ENCODE measurements at regions not wholly inside any gene's neighbourhood (a gene's known extent, or its start where the extent isn't known, plus 50 kb on each side); places are given as distances from the start of the nearest gene placed in this dataset.

DNA sequence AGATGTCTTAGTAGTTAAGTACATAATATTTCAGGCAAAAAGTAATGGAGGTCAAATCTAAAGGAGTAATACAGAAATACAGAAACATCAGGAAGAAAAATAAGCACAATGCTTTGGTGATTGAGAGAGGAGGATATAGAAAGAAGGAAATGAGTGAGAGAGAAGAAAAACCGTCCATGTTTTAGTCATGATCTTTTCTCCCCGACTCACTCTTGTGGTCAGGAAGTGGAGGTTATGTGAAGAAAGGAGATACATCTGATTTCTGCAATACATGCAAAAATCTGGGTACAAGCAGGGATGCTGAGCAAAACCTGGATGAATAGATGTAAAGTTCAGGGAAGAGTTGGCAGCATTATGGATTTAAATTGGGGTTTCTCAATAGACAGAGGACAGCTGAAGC is 1122.5 kb downstream of the SORCS3 start:
- ChIA-PET POLR2A (no interaction called here), CTCF (no interaction called here)
- no peak for DNase-seq (ENCODE audit: extremely low spot score)
- TF ChIP-seq SUZ12 (IDR thresholded peaks at IDR 0.05) (no peak), ZNF384 (IDR thresholded peaks at IDR 0.05) (no peak), CTBP1 (IDR thresholded peaks at IDR 0.05; ENCODE audit: borderline replicate concordance) (no peak), L3MBTL2 (conservative IDR thresholded peaks at IDR 0.05) (no peak)

DNA sequence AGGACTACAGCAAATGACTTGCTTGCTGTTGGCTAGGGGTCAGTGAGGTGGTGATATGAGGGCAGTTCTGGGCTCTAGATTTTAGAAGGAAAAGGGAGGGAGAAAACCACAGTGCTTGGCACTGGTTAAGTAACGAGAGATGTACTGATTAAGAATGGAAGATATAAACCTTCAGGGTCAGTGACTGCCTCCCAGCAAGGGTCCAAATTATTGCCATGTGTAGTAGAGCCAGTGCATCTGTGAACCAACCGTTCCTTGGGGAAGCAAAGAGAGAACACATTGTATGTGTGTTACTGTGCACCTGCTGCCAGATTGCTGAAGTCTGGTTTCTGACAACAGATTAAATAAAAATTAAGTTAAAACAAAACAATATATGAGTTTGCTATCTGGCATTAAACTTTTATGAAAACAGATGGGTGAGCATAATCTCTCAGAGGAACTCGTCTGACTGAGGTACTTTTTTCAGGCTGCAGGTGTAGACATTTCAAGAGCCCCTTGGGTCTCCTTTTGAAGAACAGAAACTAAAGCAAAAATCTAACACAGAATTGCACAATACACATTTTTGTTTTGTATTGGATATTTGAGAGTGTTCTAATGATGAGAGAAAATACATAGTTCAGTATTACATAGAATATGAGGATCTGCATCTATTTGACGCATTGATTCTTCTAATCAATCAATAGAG is 1120.6 kb downstream of the SORCS3 start:
- POLR2A ChIA-PET: no interaction called here
- TF ChIP-seq CTBP1 (IDR thresholded peaks at IDR 0.05; ENCODE audit: borderline replicate concordance) (no peak), SUZ12 (IDR thresholded peaks at IDR 0.05) (no peak), FOXM1 (IDR thresholded peaks at IDR 0.05; ENCODE audit: borderline replicate concordance) (no peak), FOXA1 (IDR thresholded peaks at IDR 0.05) (no peak), TARDBP (IDR thresholded peaks at IDR 0.05) (no peak), HDGF (IDR thresholded peaks at IDR 0.05; ENCODE audit: borderline replicate concordance) (no peak), BHLHE40 (IDR thresholded peaks at IDR 0.05; ENCODE audit: borderline replicate concordance) (no peak), FOXK2 (IDR thresholded peaks at IDR 0.05) (no peak), SP1 (IDR thresholded peaks at IDR 0.05) (no peak), ARNT (IDR thresholded peaks at IDR 0.05) (no peak), ELF4 (IDR thresholded peaks at IDR 0.05) (no peak), L3MBTL2 (conservative IDR thresholded peaks at IDR 0.05) (no peak), LEF1 (IDR thresholded peaks at IDR 0.05; ENCODE audit: borderline replicate concordance) (no peak), ZNF384 (IDR thresholded peaks at IDR 0.05) (no peak), NFRKB (IDR thresholded peaks at IDR 0.05) (no peak)
- TF ChIP-seq, protein P1, sequence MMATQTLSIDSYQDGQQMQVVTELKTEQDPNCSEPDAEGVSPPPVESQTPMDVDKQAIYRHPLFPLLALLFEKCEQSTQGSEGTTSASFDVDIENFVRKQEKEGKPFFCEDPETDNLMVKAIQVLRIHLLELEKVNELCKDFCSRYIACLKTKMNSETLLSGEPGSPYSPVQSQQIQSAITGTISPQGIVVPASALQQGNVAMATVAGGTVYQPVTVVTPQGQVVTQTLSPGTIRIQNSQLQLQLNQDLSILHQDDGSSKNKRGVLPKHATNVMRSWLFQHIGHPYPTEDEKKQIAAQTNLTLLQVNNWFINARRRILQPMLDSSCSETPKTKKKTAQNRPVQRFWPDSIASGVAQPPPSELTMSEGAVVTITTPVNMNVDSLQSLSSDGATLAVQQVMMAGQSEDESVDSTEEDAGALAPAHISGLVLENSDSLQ (IDR thresholded peaks at IDR 0.05): no peak
- CTCF ChIA-PET: no interaction called here
- no peak for DNase-seq (ENCODE audit: extremely low spot score)

DNA sequence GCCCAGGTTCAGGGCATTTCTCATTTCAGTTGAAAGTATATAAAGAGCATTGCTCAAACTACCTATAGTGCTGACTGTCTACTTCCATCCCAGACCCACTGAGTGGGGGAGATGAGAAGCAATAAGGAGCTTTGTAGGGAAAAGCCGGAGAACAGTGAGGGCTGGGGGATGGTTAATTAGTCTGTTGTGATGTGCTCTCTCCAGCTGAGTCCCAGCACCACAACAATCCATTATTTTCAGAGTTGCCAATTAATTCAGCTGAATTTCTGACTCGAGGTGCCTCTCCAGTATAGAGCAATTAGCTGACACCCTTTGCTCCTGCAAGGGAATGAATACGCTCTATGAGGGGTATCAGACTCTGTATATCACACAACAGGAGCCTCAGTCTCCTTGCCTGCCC is 1118.6 kb downstream of the SORCS3 start:
- TF ChIP-seq FOXK2 (IDR thresholded peaks at IDR 0.05): no peak
- TF ChIP-seq ARNT (IDR thresholded peaks at IDR 0.05): no peak
- TF ChIP-seq NFRKB (IDR thresholded peaks at IDR 0.05): no peak
- TF ChIP-seq LEF1 (IDR thresholded peaks at IDR 0.05; ENCODE audit: borderline replicate concordance): no peak
- TF ChIP-seq FOXM1 (IDR thresholded peaks at IDR 0.05; ENCODE audit: borderline replicate concordance): no peak
- TF ChIP-seq BHLHE40 (IDR thresholded peaks at IDR 0.05; ENCODE audit: borderline replicate concordance): no peak
- no peak for DNase-seq (ENCODE audit: extremely low spot score)
- POLR2A ChIA-PET: no interaction called here
- CTCF ChIA-PET: no interaction called here

DNA sequence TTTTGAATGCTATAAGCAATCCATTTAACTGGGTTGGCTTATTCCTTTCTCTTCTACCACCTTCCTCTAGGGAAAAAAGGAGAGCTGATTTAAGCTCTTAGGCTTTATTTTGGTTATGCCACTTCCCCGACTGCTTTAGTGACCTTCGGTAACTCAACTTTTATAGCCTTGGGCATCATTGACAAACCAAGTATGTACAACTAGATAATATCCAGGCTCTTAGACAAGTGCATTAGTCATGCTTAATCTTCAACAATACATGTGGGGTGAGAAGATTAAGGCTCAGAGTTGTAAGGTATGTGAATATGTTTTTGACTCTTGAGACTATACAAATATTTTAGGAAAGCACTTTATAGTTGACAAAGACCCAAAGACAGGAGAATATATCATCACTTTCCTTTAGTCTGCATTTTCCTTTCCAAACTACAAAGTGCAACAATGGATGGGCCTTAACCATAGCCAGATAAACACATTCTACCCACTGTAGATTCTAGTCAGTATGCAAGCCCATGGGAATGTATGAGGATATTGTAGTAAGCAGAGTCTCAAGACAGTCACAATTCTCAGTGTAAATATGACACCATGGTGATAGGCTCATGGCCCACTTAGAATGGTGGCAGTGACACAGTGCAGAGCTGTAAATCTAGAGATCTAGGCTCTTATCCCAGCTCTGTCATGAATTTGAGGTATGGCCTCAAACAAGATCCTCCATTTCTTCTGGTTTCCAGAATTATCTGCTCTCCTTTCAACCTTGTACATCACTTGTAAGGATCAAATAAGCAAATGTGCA is 1117.3 kb downstream of the SORCS3 start:
- ChIA-PET CTCF (no interaction called here), POLR2A (no interaction called here)
- DNase-seq (ENCODE audit: extremely low spot score): no peak
- TF ChIP-seq, protein P1 (IDR thresholded peaks at IDR 0.05): no peak
- TF ChIP-seq CTBP1 (IDR thresholded peaks at IDR 0.05; ENCODE audit: borderline replicate concordance): no peak

DNA sequence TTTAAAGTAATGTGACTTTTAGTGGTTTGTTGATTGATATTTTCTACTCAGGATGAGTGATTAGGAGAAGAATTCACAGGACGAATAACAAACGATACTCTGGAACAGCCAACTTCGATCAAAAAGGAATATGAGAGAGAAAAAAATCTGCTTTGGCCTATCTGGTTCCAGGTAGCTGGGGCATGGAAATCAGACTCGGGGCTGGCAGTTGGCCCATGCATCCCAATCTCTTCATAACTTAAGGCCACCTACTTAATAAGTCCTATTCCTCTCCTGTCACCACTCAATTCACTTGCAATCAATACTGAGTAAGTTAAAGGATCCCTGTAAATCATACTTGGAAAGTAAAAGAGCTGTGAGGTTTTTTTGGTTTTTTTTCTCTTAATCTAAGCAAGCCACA is 1116.2 kb downstream of the SORCS3 start:
- ChIA-PET POLR2A (no interaction called here), CTCF (no interaction called here)
- no peak for DNase-seq (ENCODE audit: extremely low spot score)
- TF ChIP-seq ARNT (IDR thresholded peaks at IDR 0.05) (no peak), NFRKB (IDR thresholded peaks at IDR 0.05) (no peak), FOXM1 (IDR thresholded peaks at IDR 0.05; ENCODE audit: borderline replicate concordance) (no peak), FOXA1 (IDR thresholded peaks at IDR 0.05) (no peak), ZNF384 (IDR thresholded peaks at IDR 0.05) (no peak)

DNA sequence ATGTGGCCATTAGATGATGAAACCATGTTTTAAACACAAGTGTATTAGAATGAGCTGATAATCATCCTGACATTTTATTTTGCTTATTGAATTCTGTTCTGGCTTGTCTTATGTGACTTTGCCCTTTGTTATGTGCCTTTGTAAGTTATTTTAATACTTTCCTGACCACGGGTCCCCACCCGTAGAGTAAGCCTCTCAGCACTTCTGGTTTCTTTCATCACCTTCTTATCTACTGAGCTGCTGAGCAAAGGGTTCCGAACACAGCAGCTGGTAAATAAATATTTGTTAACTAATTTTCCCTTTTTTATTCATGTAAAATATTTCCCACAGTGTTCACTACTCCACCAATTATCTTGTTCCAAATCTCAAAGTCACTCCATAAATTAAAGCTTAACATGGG is 1115.3 kb downstream of the SORCS3 start:
- DNase-seq (ENCODE audit: extremely low spot score): no peak
- CTCF ChIA-PET: no interaction called here
- POLR2A ChIA-PET: no interaction called here
- no peak for TF ChIP-seq FOXK2 (IDR thresholded peaks at IDR 0.05)
- TF ChIP-seq BHLHE40 (IDR thresholded peaks at IDR 0.05; ENCODE audit: borderline replicate concordance): no peak

DNA sequence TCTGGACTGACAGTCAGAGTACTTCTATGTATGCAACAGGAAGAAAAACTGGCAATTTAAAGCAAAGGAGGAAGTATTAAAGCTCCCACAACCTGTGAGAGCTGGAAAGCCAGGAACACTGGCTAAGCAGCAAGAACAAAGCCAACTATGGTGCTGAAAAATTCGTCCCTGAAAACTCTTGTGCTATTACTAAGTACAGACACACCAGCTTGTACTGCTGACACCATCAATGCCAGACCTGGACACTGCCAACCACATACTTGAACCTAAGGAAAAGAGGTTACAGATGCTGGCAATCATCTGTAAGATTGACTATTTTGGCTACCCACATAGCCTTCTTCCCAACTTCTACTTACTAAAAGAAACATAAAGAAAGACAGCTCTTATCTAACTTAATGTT is 1110.6 kb downstream of the SORCS3 start:
- TF ChIP-seq SP1 (IDR thresholded peaks at IDR 0.05): no peak
- TF ChIP-seq L3MBTL2 (conservative IDR thresholded peaks at IDR 0.05): no peak
- no peak for TF ChIP-seq FOXM1 (IDR thresholded peaks at IDR 0.05; ENCODE audit: borderline replicate concordance)
- TF ChIP-seq ZNF384 (IDR thresholded peaks at IDR 0.05): no peak
- TF ChIP-seq ARNT (IDR thresholded peaks at IDR 0.05): no peak
- no peak for TF ChIP-seq BHLHE40 (IDR thresholded peaks at IDR 0.05; ENCODE audit: borderline replicate concordance)
- no peak for TF ChIP-seq HDGF (IDR thresholded peaks at IDR 0.05; ENCODE audit: borderline replicate concordance)
- TF ChIP-seq FOXA1 (IDR thresholded peaks at IDR 0.05): no peak
- no peak for TF ChIP-seq LEF1 (IDR thresholded peaks at IDR 0.05; ENCODE audit: borderline replicate concordance)
- no peak for TF ChIP-seq FOXK2 (IDR thresholded peaks at IDR 0.05)
- TF ChIP-seq TARDBP (IDR thresholded peaks at IDR 0.05): no peak
- TF ChIP-seq, protein P1 (IDR thresholded peaks at IDR 0.05): no peak
- TF ChIP-seq CTBP1 (IDR thresholded peaks at IDR 0.05; ENCODE audit: borderline replicate concordance): no peak
- no peak for TF ChIP-seq SUZ12 (IDR thresholded peaks at IDR 0.05)
- TF ChIP-seq NFRKB (IDR thresholded peaks at IDR 0.05): no peak
- no peak for TF ChIP-seq ELF4 (IDR thresholded peaks at IDR 0.05)
- POLR2A ChIA-PET: no interaction called here
- CTCF ChIA-PET: no interaction called here
- no peak for DNase-seq (ENCODE audit: extremely low spot score)

Data from HEK293T (cell line).